Panc1 (cell line): ENCODE measurements at regions not wholly inside any gene's neighbourhood (a gene's known extent, or its start where the extent isn't known, plus 50 kb on each side); places are given as distances from the start of the nearest gene placed in this dataset.

Source experiments
- ATAC-seq: fragments of 200-7000 bp; cut with Tn5 transposase; 2 replicates; pipeline ENCODE4 v1.9.1; 2020; ENCODE audit warnings: mild to moderate bottlenecking, moderate library complexity
- BruUV-seq: library from RNA; stranded (reverse); fragments of 400-500 nt; replicated peaks from 2 replicates; lab custom pipeline; 2021; lab: Mats Ljungman, UMichigan
- CTCF ChIA-PET: fragments of 300-600 bp; sonication (Branson Sonifier 250); formaldehyde crosslinking; loops from one replicate; lab custom pipeline; 2022; ENCODE audit warnings: antibody characterized with exemption; lab: Charles Lee
- POLR2A ChIA-PET: fragments of 300-600 bp; sonication (Branson Sonifier 250); formaldehyde crosslinking; loops from one replicate; lab custom pipeline; 2022; ENCODE audit warnings: antibody characterized with exemption; lab: Charles Lee
- DNase-seq: peaks from one replicate; pipeline ENCODE4 v3.0.0-alpha.2; 2010; ENCODE audit warnings: low read depth, low spot score
- H3K27ac ChIP-seq: 2 replicates; pipeline ENCODE4 v1.5.1; 2011; ENCODE audit warnings: mild to moderate bottlenecking, low read length, inconsistent platforms
- H3K27me3 ChIP-seq: fragments of 200-500 bp; sonication (Bioruptor generic); 2 replicates; pipeline ENCODE4 v1.6.0; 2014; ENCODE audit warnings: low read length, inconsistent platforms; ENCODE audit not compliant: control insufficient read depth, insufficient read depth
- H3K36me3 ChIP-seq: fragments of 200-500 bp; sonication (Bioruptor generic); 2 replicates; pipeline ENCODE4 v1.5.1; 2014; ENCODE audit warnings: inconsistent platforms, mild to moderate bottlenecking, low read length, moderate library complexity; ENCODE audit not compliant: control insufficient read depth, insufficient read depth
- H3K4me1 ChIP-seq: 2 replicates; pipeline ENCODE4 v1.5.1; 2011; ENCODE audit warnings: inconsistent platforms, mild to moderate bottlenecking, low read length, moderate library complexity; ENCODE audit not compliant: control insufficient read depth, insufficient read depth
- H3K4me3 ChIP-seq, 2 experiments: 2 replicates each; pipeline ENCODE4 v1.5.1; 2011 to 2012; ENCODE audit warnings: low read depth in 2 of 2, low read length in 2 of 2, mild to moderate bottlenecking in 2 of 2, inconsistent platforms in 1 of 2, moderate library complexity in 1 of 2
- H3K9me3 ChIP-seq: fragments of 200-500 bp; sonication (Bioruptor generic); 2 replicates; pipeline ENCODE4 v1.5.1; 2014; ENCODE audit warnings: low read depth, mild to moderate bottlenecking, inconsistent platforms, low read length, moderate library complexity; ENCODE audit not compliant: control insufficient read depth, insufficient read depth
- CTCF ChIP-seq: fragments of 450-650 bp; IDR thresholded peaks from 2 replicates; pipeline ENCODE4 v1.5.1; 2017; ENCODE audit warnings: mild to moderate bottlenecking
- POLR2AphosphoS5 ChIP-seq: IDR thresholded peaks from 2 replicates; pipeline ENCODE4 v1.6.1; 2012; ENCODE audit warnings: mild to moderate bottlenecking, low read depth, low read length, moderate library complexity
- REST ChIP-seq, 2 experiments: IDR thresholded peaks; 2 replicates each; pipeline ENCODE4 v1.6.1; 2011 to 2012; ENCODE audit warnings: low read depth in 2 of 2, control low read depth in 1 of 2, low read length in 1 of 2, mild to moderate bottlenecking in 1 of 2, moderate library complexity in 1 of 2; ENCODE audit not compliant: insufficient read depth in 1 of 2
- SIN3A ChIP-seq: IDR thresholded peaks from 2 replicates; pipeline ENCODE4 v1.6.1; 2012; ENCODE audit warnings: low read depth, mild to moderate bottlenecking, low read length, moderate library complexity, borderline replicate concordance; ENCODE audit not compliant: insufficient read depth
- TCF7L2 ChIP-seq: IDR thresholded peaks from 2 replicates; pipeline ENCODE4 v1.6.1; 2011; ENCODE audit warnings: mild to moderate bottlenecking, low read depth, low read length, inconsistent platforms
- in situ Hi-C: cut with HindIII; loops from 2 replicates; pipeline ENCODE4 v1.10.0; 2016; ENCODE audit warnings: low sequenced_read_pairs, low pct_unique_long_range_greater_than_20kb
- intact Hi-C: fragments of 100-400 bp; cut with micrococcal nuclease; formaldehyde crosslinking; loops from one replicate; pipeline ENCODE4 v1.10.0; 2022; ENCODE audit not compliant: unreplicated experiment

GRCh38 chr7:10770176-10770575 is 203.5 kb upstream of the PHF14 start:
- ChIA-PET POLR2A (no interaction called here), CTCF (no interaction called here)
- Histone ChIP-seq H3K27ac (no peak overlapping the region), H3K9me3 (no peaks in the 10 kb centered on the region), H3K36me3 (no peaks in the 10 kb centered on the region), H3K4me1 (no peaks in the 10 kb centered on the region), H3K27me3 (no peaks in the 10 kb centered on the region), H3K4me3 (no peak overlapping the region)
- DNase-seq (no peak), ATAC-seq (no peak)
- in situ Hi-C loops: no loop called here
- no TSS peak for BruUV-seq
- intact Hi-C loops: no loop called here
- no peak for TF ChIP-seq CTCF
- TF ChIP-seq POLR2AphosphoS5: no peak
- TF ChIP-seq SIN3A: no peak
- TF ChIP-seq REST (IDR thresholded peaks at IDR 0.05; ENCODE audit: insufficient read depth in 1 of 2, low read depth in 2 of 2, low read length in 1 of 2): no peak
- TF ChIP-seq TCF7L2: no peak

GRCh38 chr7:10773430-10773829 is 200.2 kb upstream of the PHF14 start:
- ChIA-PET CTCF (no interaction called here), POLR2A (no interaction called here)
- Histone ChIP-seq H3K36me3 (no peaks in the 10 kb centered on the region), H3K9me3 (peaks cover 3% of the 10 kb centered on the region; the same call in 1 of the 2 replicates), H3K4me3 (no peak overlapping the region), H3K27me3 (no peaks in the 10 kb centered on the region), H3K27ac (no peak overlapping the region), H3K4me1 (no peaks in the 10 kb centered on the region)
- intact Hi-C loops: no loop called here
- TF ChIP-seq REST (IDR thresholded peaks at IDR 0.05; ENCODE audit: insufficient read depth in 1 of 2, low read depth in 2 of 2, low read length in 1 of 2) (no peak), TCF7L2 (no peak), CTCF (no peak), POLR2AphosphoS5 (no peak), SIN3A (no peak)
- ATAC-seq (no peak), DNase-seq (no peak)
- BruUV-seq: no TSS peak
- in situ Hi-C loops: no loop called here
